ENCODE measurements at regions not wholly inside any gene's neighbourhood (a gene's known extent, or its start where the extent isn't known, plus 50 kb on each side); places are given as distances from the start of the nearest gene placed in this dataset.

GRCh38 chr4:114383721-114384120 is 214.9 kb upstream of the UGT8 start:
- Mint-ChIP-seq H3K9me3 (no peaks in the 10 kb centered on the region), H3K36me3 (no peaks in the 10 kb centered on the region), H3K27ac (no peak overlapping the region), H3K27me3 (no peaks in the 10 kb centered on the region), H3K4me3 (no peak overlapping the region), H3K4me1 (no peaks in the 10 kb centered on the region)
- DNase-seq, result no peak
- CTCF ChIA-PET, result interaction anchor here (1.0 to 1.5 kb wide), 3 partner anchors 9 to 989 kb away, joined by 3 to 5 read pairs (median 4); no protein-coding TSS in a partner anchor

- CTCF ChIA-PET, result interaction anchor here (0.6 to 1.5 kb wide), 5 partner anchors 271 to 996 kb away, joined by 3 to 4 read pairs (median 3); no protein-coding TSS in a partner anchor
- no peak overlapping the region for H3K27ac Mint-ChIP-seq
- no peak for DNase-seq
- H3K9me3 Mint-ChIP-seq, result no peaks in the 10 kb centered on the region
- no peaks in the 10 kb centered on the region for H3K36me3 Mint-ChIP-seq
- no peaks in the 10 kb centered on the region for H3K4me1 Mint-ChIP-seq
- no peak overlapping the region for H3K4me3 Mint-ChIP-seq
- peaks cover 3% of the 10 kb centered on the region for H3K27me3 Mint-ChIP-seq
These were observed 214.0 kb upstream of the UGT8 start for GRCh38 chr4:114384629-114385028.

GRCh38 chr4:114385195-114385985 is 213.2 kb upstream of the UGT8 start:
- H3K9me3 Mint-ChIP-seq, result no peaks in the 10 kb centered on the region
- H3K36me3 Mint-ChIP-seq, result no peaks in the 10 kb centered on the region
- CTCF ChIA-PET, result interaction anchor here (0.6 to 1.3 kb wide), 5 partner anchors 271 to 1281 kb away, joined by 3 to 4 read pairs (median 3); no protein-coding TSS in a partner anchor

GRCh38 chr4:114386637-114387233 is 211.9 kb upstream of the UGT8 start:
- no peak for DNase-seq
- Mint-ChIP-seq H3K27ac (no peak overlapping the region), H3K27me3 (peaks cover 3% of the 10 kb centered on the region), H3K9me3 (no peaks in the 10 kb centered on the region), H3K36me3 (no peaks in the 10 kb centered on the region), H3K4me1 (no peaks in the 10 kb centered on the region), H3K4me3 (no peak overlapping the region)
- CTCF ChIA-PET, result interaction anchor here (1.8 kb wide), 1 partner anchor 992 kb away, joined by 4 read pairs; no protein-coding TSS in a partner anchor

More at GRCh38 chr4:114385195-114385985, 213.2 kb upstream of the UGT8 start:
- Mint-ChIP-seq H3K27ac (no peak overlapping the region), H3K4me1 (no peaks in the 10 kb centered on the region), H3K27me3 (peaks cover 3% of the 10 kb centered on the region), H3K4me3 (no peak overlapping the region)
- no peak for DNase-seq

GRCh38 chr4:114389070-114389685 is 209.4 kb upstream of the UGT8 start:
- CTCF ChIA-PET, result interaction anchor here (0.6 to 2.5 kb wide), 3 partner anchors 40 to 753 kb away, joined by 3 to 8 read pairs (median 4); no protein-coding TSS in a partner anchor
- H3K4me1 Mint-ChIP-seq, result no peaks in the 10 kb centered on the region
- DNase-seq, result no peak
- H3K4me3 Mint-ChIP-seq, result no peak overlapping the region
- no peaks in the 10 kb centered on the region for H3K36me3 Mint-ChIP-seq
- no peaks in the 10 kb centered on the region for H3K9me3 Mint-ChIP-seq
- no peak overlapping the region for H3K27ac Mint-ChIP-seq
- H3K27me3 Mint-ChIP-seq, result peaks cover 3% of the 10 kb centered on the region

- Mint-ChIP-seq H3K36me3 (no peaks in the 10 kb centered on the region), H3K9me3 (no peaks in the 10 kb centered on the region), H3K4me1 (peaks cover 4% of the 10 kb centered on the region), H3K4me3 (no peak overlapping the region), H3K27ac (no peak overlapping the region), H3K27me3 (peaks cover 3% of the 10 kb centered on the region)
- DNase-seq, result no peak
- CTCF ChIA-PET, result interaction anchor here (1.3 kb wide), 1 partner anchor 10 kb away, joined by 4 read pairs; no protein-coding TSS in a partner anchor
These were observed 205.1 kb upstream of the UGT8 start for GRCh38 chr4:114393295-114394038.

GRCh38 chr4:114396808-114397207 is 201.8 kb upstream of the UGT8 start:
- Mint-ChIP-seq H3K27ac (no peak overlapping the region), H3K9me3 (no peaks in the 10 kb centered on the region)
- CTCF ChIA-PET, result no interaction called here

GRCh38 chr4:114398410-114398809 is 200.2 kb upstream of the UGT8 start:
- Mint-ChIP-seq H3K36me3 (no peaks in the 10 kb centered on the region), H3K27me3 (no peaks in the 10 kb centered on the region), H3K4me3 (no peak overlapping the region), H3K4me1 (peaks cover 6% of the 10 kb centered on the region), H3K9me3 (no peaks in the 10 kb centered on the region), H3K27ac (no peak overlapping the region)
- CTCF ChIA-PET, result no interaction called here
- DNase-seq, result no peak

More at GRCh38 chr4:114396808-114397207, 201.8 kb upstream of the UGT8 start:
- no peak for DNase-seq
- Mint-ChIP-seq H3K4me1 (peaks cover 6% of the 10 kb centered on the region), H3K27me3 (no peaks in the 10 kb centered on the region), H3K36me3 (no peaks in the 10 kb centered on the region), H3K4me3 (no peak overlapping the region)

GRCh38 chr4:114399105-114399504 is 199.5 kb upstream of the UGT8 start:
- Mint-ChIP-seq H3K9me3 (no peaks in the 10 kb centered on the region), H3K27ac (no peak overlapping the region), H3K4me3 (no peak overlapping the region), H3K27me3 (no peaks in the 10 kb centered on the region), H3K36me3 (no peaks in the 10 kb centered on the region), H3K4me1 (peaks cover 6% of the 10 kb centered on the region)
- no peak for DNase-seq
- CTCF ChIA-PET, result no interaction called here

GRCh38 chr4:114400531-114400930 is 198.1 kb upstream of the UGT8 start:
- Mint-ChIP-seq H3K36me3 (no peaks in the 10 kb centered on the region), H3K4me3 (no peak overlapping the region), H3K27ac (no peak overlapping the region), H3K9me3 (peaks cover 2% of the 10 kb centered on the region), H3K4me1 (peaks cover 6% of the 10 kb centered on the region), H3K27me3 (no peaks in the 10 kb centered on the region)
- CTCF ChIA-PET, result no interaction called here
- no peak for DNase-seq

GRCh38 chr4:114401483-114401882 is 197.1 kb upstream of the UGT8 start:
- CTCF ChIA-PET, result no interaction called here
- peaks cover 5% of the 10 kb centered on the region for H3K4me1 Mint-ChIP-seq
- H3K27ac Mint-ChIP-seq, result no peak overlapping the region
- H3K36me3 Mint-ChIP-seq, result no peaks in the 10 kb centered on the region
- no peaks in the 10 kb centered on the region for H3K27me3 Mint-ChIP-seq
- no peak for DNase-seq
- H3K9me3 Mint-ChIP-seq, result peaks cover 2% of the 10 kb centered on the region
- no peak overlapping the region for H3K4me3 Mint-ChIP-seq

- no peaks in the 10 kb centered on the region for H3K36me3 Mint-ChIP-seq
- no peak overlapping the region for H3K27ac Mint-ChIP-seq
- CTCF ChIA-PET, result no interaction called here
- H3K4me3 Mint-ChIP-seq, result no peak overlapping the region
- no peak for DNase-seq
- H3K27me3 Mint-ChIP-seq, result no peaks in the 10 kb centered on the region
- H3K4me1 Mint-ChIP-seq, result no peaks in the 10 kb centered on the region
- peaks cover 2% of the 10 kb centered on the region for H3K9me3 Mint-ChIP-seq
These were observed 181.4 kb upstream of the UGT8 start for GRCh38 chr4:114417214-114417613.

GRCh38 chr4:114420069-114420468 is 178.5 kb upstream of the UGT8 start:
- no peaks in the 10 kb centered on the region for H3K36me3 Mint-ChIP-seq
- no peak overlapping the region for H3K4me3 Mint-ChIP-seq
- no peaks in the 10 kb centered on the region for H3K4me1 Mint-ChIP-seq
- no peak for DNase-seq
- no peaks in the 10 kb centered on the region for H3K9me3 Mint-ChIP-seq
- H3K27ac Mint-ChIP-seq, result no peak overlapping the region
- CTCF ChIA-PET, result no interaction called here
- no peaks in the 10 kb centered on the region for H3K27me3 Mint-ChIP-seq

- no peak for DNase-seq
- H3K4me1 Mint-ChIP-seq, result no peaks in the 10 kb centered on the region
- H3K4me3 Mint-ChIP-seq, result no peak overlapping the region
- no peak overlapping the region for H3K27ac Mint-ChIP-seq
- no peaks in the 10 kb centered on the region for H3K36me3 Mint-ChIP-seq
- H3K9me3 Mint-ChIP-seq, result no peaks in the 10 kb centered on the region
- no peaks in the 10 kb centered on the region for H3K27me3 Mint-ChIP-seq
- CTCF ChIA-PET, result no interaction called here
These were observed 175.0 kb upstream of the UGT8 start for GRCh38 chr4:114423582-114423981.
